HG03378 (cell line): ENCODE measurements at regions not wholly inside any gene's neighbourhood (a gene's known extent, or its start where the extent isn't known, plus 50 kb on each side); places are given as distances from the start of the nearest gene placed in this dataset.

Experiments
- ATAC-seq: cut with Tn5 transposase; IDR thresholded peaks from one replicate; pipeline ENCODE4 v1.9.1; 2021; ENCODE audit warnings: mild to moderate bottlenecking, moderate library complexity; ENCODE audit not compliant: unreplicated experiment

- no peak for ATAC-seq
Observed at GRCh38 chr4:144461906-144462305, 184.1 kb upstream of the HHIP start.

DNA sequence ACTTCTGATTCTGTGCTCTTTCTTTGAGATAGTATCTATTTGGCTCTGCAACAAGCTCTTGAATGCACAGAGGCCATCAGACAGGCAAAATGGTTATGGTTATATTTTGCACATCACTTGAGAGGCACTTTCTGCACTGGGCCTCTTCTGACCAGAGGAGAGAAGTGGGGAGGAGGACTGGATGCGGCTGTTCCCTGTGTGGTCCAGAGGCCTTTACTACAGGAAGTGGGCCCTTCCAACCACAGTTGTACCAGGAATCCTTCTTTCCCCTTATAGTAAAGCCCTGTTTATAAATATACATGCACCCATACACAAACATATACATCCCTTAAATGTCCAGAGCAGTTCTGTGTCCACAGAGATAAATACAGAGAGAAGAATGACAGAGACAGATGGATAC lies 182.7 kb upstream of the HHIP start:
- ATAC-seq: no peak

- no peak for ATAC-seq
Observed at GRCh38 chr4:144463896-144464295, 182.1 kb upstream of the HHIP start.

DNA sequence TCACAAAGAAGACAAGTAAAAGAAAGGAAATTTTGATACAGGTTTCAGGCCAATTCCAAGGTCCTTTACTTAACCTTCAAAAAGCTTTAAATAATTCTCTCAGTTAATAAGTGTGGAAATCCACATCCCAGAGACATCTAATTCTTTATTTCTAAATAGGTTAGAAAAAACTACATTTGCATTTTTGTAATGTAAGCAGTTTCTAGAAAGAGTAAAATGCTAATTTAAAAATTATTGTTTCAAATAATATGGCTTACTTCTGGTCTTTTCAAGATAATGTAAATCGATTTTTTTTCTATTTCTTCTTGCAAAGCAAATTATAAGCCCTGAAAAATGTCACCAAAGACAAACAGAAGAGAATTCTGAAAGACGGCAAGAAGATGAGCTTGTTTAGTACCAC lies 180.4 kb upstream of the HHIP start:
- ATAC-seq: no peak

DNA sequence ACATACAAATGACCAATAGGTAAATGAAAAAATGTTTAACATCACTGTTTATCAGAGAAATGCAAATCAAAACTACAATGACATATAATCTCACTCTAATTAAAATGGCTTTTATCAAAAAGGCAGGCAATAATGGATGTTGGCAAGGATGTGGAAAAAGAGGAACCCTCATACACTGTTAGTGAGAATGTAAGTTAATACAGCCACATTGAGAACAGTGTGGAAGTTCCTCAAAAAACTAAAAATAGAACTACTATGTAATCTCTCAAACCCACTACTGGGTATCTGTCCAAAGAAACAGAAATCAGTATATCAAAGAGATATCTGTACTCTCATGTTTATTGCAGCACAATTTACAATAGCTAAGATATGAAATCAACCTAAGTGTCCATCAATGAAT lies 165.9 kb upstream of the HHIP start:
- no peak for ATAC-seq

DNA sequence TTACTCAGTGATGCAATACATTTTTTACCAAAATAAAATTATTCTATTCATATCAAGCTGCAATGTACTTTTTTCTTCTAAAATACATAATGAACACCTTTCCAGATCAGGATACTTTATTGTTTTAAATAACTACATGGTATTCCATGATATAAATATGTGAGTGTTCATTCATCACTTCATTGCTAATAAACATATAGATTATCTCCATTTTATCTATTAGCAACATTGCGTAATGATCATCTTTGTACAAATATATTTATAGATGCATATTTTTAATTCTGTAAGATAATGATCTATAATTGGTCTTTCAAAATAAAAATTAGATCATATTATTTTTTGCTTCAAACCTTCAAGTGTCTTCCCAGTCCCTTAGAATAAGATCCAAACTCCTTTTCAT lies 156.1 kb upstream of the HHIP start:
- ATAC-seq: no peak

DNA sequence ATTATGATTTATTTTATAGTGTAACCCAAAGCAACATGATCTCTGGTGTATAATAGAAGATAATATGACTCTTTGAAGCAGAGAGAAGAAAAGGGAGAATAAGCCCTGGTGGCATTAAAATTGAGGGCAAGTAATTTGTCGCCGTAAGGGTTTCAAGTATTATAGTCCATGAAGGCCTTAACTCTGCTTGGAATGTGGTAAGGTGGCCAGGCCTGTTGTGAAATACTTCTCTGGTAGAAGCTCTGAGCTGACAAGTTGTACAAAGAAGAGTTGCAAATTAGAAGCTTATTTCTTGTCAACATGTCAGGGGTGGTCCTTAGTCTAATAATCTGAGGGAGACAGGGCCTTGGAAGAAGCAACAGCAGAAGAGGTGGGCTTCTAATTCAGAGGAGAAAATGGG lies 151.7 kb upstream of the HHIP start:
- no peak for ATAC-seq

- no peak for ATAC-seq
Observed at GRCh38 chr4:144495944-144496343, 150.0 kb upstream of the HHIP start.

DNA sequence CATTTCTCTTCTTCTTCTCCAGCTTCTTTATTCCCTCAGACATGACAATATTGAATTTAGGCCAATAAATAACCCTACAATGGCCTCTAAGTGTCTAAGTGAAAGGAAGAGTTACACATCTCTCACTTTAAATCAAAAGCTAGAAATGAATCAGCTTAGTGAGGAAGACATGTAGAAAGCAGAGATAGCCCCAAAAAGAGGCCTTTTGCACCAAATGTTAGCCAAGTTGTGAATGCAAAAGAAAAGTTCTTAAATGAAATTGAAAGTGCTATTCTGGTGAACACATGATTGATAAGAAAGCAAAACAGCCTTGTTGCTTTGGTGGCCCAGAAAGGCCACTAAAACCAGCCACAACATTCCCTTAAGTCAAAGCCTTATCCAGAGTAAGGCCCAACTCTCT lies 146.2 kb upstream of the HHIP start:
- peak; percentile 91 for ATAC-seq

- ATAC-seq: no peak
Observed at GRCh38 chr4:144501231-144501780, 144.7 kb upstream of the HHIP start.

- no peak for ATAC-seq
Observed at GRCh38 chr4:144504883-144505282, 141.1 kb upstream of the HHIP start.

DNA sequence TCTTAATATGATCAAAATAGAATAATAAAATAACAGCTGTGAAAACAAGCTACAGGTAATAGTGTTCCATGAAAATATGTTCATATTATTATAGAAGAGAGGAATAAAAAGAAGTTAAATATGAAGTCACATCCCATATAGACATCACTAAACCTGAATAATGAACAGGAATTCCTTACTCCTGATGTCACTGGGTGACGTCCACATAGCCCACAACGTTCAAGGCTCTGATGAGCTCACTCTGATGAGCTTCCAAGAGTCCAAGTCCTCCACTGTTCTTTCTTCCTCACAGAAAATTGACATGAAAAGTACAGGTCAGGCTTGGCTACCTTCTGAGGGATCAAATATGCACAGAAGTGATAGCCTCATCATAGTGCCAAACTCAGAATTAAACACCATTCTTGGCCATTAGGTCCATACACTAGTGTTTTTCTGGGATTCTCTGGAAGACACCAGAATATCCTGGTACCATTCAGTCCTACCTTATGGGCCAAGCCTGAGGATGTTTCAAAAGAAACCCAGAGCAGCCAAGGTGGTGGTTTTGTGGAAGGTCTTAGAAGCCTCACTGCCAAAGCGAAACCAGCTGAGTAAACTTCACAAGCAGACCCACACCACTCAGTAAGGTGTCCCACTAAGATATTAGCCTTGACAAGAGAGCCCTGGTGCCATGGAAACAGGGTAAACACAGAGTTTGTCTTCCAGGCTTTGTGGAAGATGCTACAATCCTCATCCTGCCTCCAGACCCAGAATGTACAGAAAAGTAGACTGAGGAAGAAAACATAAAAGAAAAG lies 138.4 kb upstream of the HHIP start:
- no peak for ATAC-seq

DNA sequence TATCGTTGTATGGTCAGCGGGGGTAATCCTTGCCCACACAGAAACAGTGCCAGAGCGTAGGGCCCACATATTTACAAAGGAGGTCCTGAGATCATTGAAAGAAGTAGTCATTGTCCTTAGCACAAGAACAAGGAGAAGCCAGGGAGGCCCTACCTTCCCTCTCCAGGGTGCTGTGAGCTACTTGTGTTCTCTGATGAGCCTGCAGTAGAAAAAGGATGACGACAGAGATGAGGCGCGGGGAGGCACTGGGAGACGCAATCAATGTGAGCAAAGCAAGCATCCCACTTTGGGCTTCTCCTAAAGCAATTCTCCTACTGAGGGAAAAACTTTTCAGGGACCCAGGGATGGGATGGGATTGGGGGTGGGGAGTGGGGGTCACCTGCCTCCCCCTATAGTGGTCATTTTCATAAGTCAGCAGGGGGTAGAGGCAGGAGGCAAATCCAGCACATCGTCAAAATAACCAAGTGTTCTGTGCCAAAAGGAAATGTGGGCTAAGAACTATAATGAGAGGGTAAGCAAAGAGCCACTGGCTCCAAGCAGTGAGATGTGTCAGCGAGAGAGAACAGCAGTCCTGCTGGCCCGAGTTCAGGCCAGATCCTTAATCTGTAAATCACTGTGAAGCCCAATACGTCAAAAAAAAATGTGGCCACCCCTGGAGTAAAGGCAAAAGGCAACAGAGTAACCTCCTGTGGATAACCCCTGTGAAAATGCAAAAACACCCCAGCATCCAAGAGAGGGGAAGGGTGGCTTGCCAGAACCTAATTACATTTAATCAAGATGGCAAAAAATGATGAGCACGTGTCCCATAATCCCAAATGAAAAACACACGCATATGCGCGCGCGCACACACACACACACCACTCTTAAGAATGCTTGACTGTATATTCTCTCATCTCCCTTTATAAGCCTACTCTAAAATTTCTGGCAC lies 136.6 kb upstream of the HHIP start:
- no peak for ATAC-seq

DNA sequence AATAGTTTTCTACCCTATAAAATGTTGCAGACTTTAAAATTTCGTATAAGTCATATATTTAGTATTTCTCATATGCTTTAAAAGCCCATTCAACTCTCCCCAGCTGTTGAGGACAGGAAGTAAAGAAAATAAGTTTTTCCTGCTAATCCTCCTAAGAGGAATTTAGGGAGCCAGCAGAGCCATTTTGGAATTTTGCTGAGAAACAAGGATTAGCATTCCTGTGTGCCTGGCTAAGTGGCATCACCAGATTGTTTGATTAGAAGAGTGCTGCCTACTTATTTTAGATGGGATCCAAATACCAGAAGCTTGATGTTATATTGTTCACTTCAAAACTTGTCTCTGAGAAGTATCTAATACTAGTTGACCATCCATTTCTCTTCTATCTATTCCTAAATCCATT lies 131.2 kb upstream of the HHIP start:
- ATAC-seq: no peak

- ATAC-seq: no peak
Observed at GRCh38 chr4:144518181-144518895, 127.6 kb upstream of the HHIP start.

DNA sequence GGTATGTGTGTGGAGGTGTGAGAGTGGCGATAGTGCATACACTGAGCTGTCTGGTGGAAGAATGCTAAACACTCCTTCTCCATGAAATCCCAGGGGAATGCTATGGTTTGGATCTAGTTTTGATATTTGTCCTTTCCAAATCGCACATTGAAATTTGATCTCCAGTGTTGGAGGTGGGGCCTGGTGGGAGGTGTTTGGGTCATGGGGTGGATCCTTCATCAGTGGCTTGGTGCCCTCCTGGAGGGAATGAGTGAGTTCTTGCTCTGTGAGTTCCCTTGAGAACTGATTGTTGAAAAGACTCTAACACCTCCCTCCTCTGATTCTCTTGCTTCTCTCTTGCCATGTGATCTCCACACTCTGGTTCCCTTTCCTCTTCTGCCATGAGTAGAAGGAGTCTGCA lies 114.1 kb upstream of the HHIP start:
- no peak for ATAC-seq

- peak; percentile 100 for ATAC-seq
Observed at GRCh38 chr4:144547678-144548298, 98.2 kb upstream of the HHIP start.

GRCh38 chr4:144556636-144557035 lies 89.3 kb upstream of the HHIP start:
- no peak for ATAC-seq

- no peak for ATAC-seq
Observed at GRCh38 chr4:144557404-144557803, 88.6 kb upstream of the HHIP start.

DNA sequence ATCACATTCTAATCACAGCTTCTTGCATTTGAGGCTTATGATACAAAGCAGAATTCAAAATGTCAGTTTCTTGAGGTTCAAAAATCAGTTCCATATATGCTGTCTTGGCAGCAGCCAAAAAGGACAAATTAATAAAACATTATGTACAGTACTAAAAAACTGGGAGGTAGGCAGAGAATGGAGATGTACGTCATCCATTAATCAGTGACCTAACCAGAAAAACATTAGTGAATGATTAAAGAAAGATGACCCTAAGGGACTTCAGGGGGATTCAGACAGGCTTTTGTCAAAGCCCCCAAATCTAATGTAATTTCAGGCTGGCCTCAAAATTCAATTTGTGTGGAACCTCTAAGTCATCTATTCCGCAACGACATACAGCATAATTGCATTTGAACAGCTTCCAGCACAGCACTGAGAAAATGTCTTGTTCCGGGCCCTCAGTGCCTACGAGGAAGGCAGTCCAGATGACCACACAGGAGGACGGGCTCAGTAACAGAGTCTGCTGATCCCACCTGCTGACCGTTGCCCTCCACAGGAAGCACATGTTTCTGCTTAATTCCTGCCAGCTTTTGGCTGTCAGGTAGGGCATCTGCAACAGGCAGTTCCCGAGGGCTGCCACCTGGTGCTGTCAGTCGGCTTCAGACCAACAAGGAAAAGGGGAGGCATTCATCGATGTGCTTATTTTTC lies 83.8 kb upstream of the HHIP start:
- ATAC-seq: no peak
